Liver (tissue), 8 donors: ENCODE measurements at regions not wholly inside any gene's neighbourhood (a gene's known extent, or its start where the extent isn't known, plus 50 kb on each side); places are given as distances from the start of the nearest gene placed in this dataset.
"Not testable (repeated sequence)": the region's sequence is repeated elsewhere in the genome, so short reads cannot be mapped to it uniquely, and the experiment has no call there.

Experiments
- DNase-seq: peaks from one replicate; pipeline ENCODE4 v3.0.0-alpha.2; 2017; ENCODE audit warnings: low spot score
- H3K27ac ChIP-seq, 2 donors: one replicate each; pipeline ENCODE4 v1.7.0; 2013; ENCODE audit warnings: inconsistent platforms in 2 of 2, low read length in 2 of 2, control low read depth in 1 of 2, low read depth in 1 of 2, mild to moderate bottlenecking in 1 of 2
- H3K27me3 ChIP-seq, 4 donors: one replicate each; pipeline versions ENCODE4 v1.6.1 to v1.7.0; 2013; ENCODE audit warnings: low read length in 3 of 4, inconsistent platforms in 1 of 4, mild to moderate bottlenecking in 1 of 4, moderate library complexity in 1 of 4; ENCODE audit not compliant: control insufficient read depth in 4 of 4, insufficient read depth in 4 of 4
- H3K36me3 ChIP-seq, 4 donors: one replicate each; pipeline versions ENCODE4 v1.6.1 to v1.7.0; 2013; ENCODE audit warnings: low read length in 3 of 4, mild to moderate bottlenecking in 3 of 4, low read depth in 1 of 4, moderate library complexity in 1 of 4; ENCODE audit not compliant: control insufficient read depth in 4 of 4, insufficient read depth in 3 of 4
- H3K4me1 ChIP-seq, 4 donors: one replicate each; pipeline versions ENCODE4 v1.6.1 to v1.7.0; 2013; ENCODE audit warnings: low read length in 3 of 4, mild to moderate bottlenecking in 3 of 4, moderate library complexity in 1 of 4; ENCODE audit not compliant: control insufficient read depth in 4 of 4, insufficient read depth in 4 of 4
- H3K4me3 ChIP-seq, 3 donors: one replicate each; pipeline versions ENCODE4 v1.6.1 to v1.7.0; 2013; ENCODE audit warnings: low read length in 3 of 3, control low read depth in 1 of 3, low read depth in 1 of 3, mild to moderate bottlenecking in 1 of 3
- H3K9ac ChIP-seq, 2 donors: one replicate each; pipeline ENCODE4 v1.7.0; 2013; ENCODE audit warnings: low read length in 2 of 2, mild to moderate bottlenecking in 2 of 2, moderate library complexity in 2 of 2, control low read depth in 1 of 2, low read depth in 1 of 2
- H3K9me3 ChIP-seq, 4 donors: one replicate each; pipeline versions ENCODE4 v1.6.1 to v1.7.0; 2013; ENCODE audit warnings: low read length in 3 of 4; ENCODE audit not compliant: control insufficient read depth in 4 of 4
- ATF3 ChIP-seq: IDR thresholded peaks from 2 replicates; pipeline ENCODE4 v1.6.1; 2016; ENCODE audit warnings: antibody characterized with exemption
- CTCF ChIP-seq: fragments of 150-350 bp; IDR thresholded peaks from 2 replicates; pipeline ENCODE4 v1.5.1; 2017; ENCODE audit warnings: improper control_type of control experiment, low read depth, low read length; ENCODE audit not compliant: missing input control
- EGR1 ChIP-seq, 2 donors: IDR thresholded peaks; 2 replicates each; pipeline ENCODE4 v1.6.1; 2016 to 2018; ENCODE audit warnings: antibody characterized with exemption in 2 of 2, low read depth in 2 of 2
- FOXA1 ChIP-seq: IDR thresholded peaks from 2 replicates; pipeline ENCODE4 v1.6.1; 2016; ENCODE audit warnings: antibody characterized with exemption
- FOXA2 ChIP-seq: IDR thresholded peaks from 2 replicates; pipeline ENCODE4 v1.6.1; 2016; ENCODE audit warnings: antibody characterized with exemption
- GABPA ChIP-seq, 2 donors: IDR thresholded peaks in 1 of 2; conservative IDR thresholded peaks in 1 of 2; 2 replicates each; pipeline ENCODE4 v1.6.1; 2016; ENCODE audit warnings: antibody characterized with exemption in 2 of 2, mild to moderate bottlenecking in 1 of 2, moderate library complexity in 1 of 2
- HNF4A ChIP-seq, 2 donors: conservative IDR thresholded peaks; 2 replicates each; pipeline ENCODE4 v1.6.1; 2016; ENCODE audit warnings: antibody characterized with exemption in 2 of 2, mild to moderate bottlenecking in 2 of 2
- HNF4G ChIP-seq: IDR thresholded peaks from 2 replicates; pipeline ENCODE4 v1.6.1; 2016; ENCODE audit warnings: antibody characterized with exemption
- JUND ChIP-seq, 2 donors: IDR thresholded peaks; 2 replicates each; pipeline ENCODE4 v1.6.1; 2016; ENCODE audit warnings: antibody characterized with exemption in 2 of 2
- MAX ChIP-seq: IDR thresholded peaks from 2 replicates; pipeline ENCODE4 v1.6.1; 2016; ENCODE audit warnings: antibody characterized with exemption
- NR2F2 ChIP-seq: IDR thresholded peaks from 2 replicates; pipeline ENCODE4 v1.6.1; 2016; ENCODE audit warnings: antibody characterized with exemption
- RAD21 ChIP-seq, 2 donors: IDR thresholded peaks; 2 replicates each; pipeline ENCODE4 v1.6.1; 2016; ENCODE audit warnings: antibody characterized with exemption in 2 of 2, mild to moderate bottlenecking in 2 of 2
- REST ChIP-seq: IDR thresholded peaks from 2 replicates; pipeline ENCODE4 v1.6.1; 2016; ENCODE audit warnings: antibody characterized with exemption, mild to moderate bottlenecking
- RXRA ChIP-seq, 2 donors: IDR thresholded peaks; 2 replicates each; pipeline ENCODE4 v1.6.1; 2017 to 2018; ENCODE audit warnings: antibody characterized with exemption in 2 of 2, mild to moderate bottlenecking in 1 of 2
- SP1 ChIP-seq: IDR thresholded peaks from 2 replicates; pipeline ENCODE4 v1.6.1; 2018; ENCODE audit warnings: antibody characterized with exemption, mild to moderate bottlenecking
- TAF1 ChIP-seq: conservative IDR thresholded peaks from 2 replicates; pipeline ENCODE4 v1.6.1; 2016; ENCODE audit warnings: antibody characterized with exemption, mild to moderate bottlenecking
- YY1 ChIP-seq: IDR thresholded peaks from 2 replicates; pipeline ENCODE4 v1.6.1; 2016; ENCODE audit warnings: antibody characterized with exemption, mild to moderate bottlenecking
- ZBTB33 ChIP-seq: IDR thresholded peaks from 2 replicates; pipeline ENCODE4 v1.6.1; 2016; ENCODE audit warnings: antibody characterized with exemption
- WGBS: extraction: QIAGEN DNeasy Blood & Tissue Kit; methylation state at CpG from one replicate; pipeline ENCODE4 v1.1.7; 2013; 5-methylcytosine and 5-hydroxymethylcytosine counted together
- donor health status: healthy.
- donor health status: healthy.
- donor health status: healthy.
- donor health status: healthy.
- donor health status: healthy.

- H3K36me3 ChIP-seq, H3K4me1 ChIP-seq, DNase-seq, H3K4me3 ChIP-seq, H3K27me3 ChIP-seq, H3K27ac ChIP-seq, H3K9ac ChIP-seq, H3K9me3 ChIP-seq: not testable (repeated sequence)
- WGBS, result 96% methylated on average over 6 of the region's 6 CpGs
Observed at GRCh38 chr13:21272439-21272838, 96.0 kb downstream of the MRPL57 start.

- not testable (repeated sequence) for H3K4me1 ChIP-seq, H3K27ac ChIP-seq, DNase-seq, H3K9me3 ChIP-seq, H3K4me3 ChIP-seq, H3K9ac ChIP-seq, H3K36me3 ChIP-seq, H3K27me3 ChIP-seq
- WGBS, result 87% methylated on average over 4 of the region's 4 CpGs
Observed at GRCh38 chr13:21274457-21274856, 98.0 kb downstream of the MRPL57 start.

- Histone ChIP-seq H3K27ac (no peak overlapping the region), H3K9me3 (no peaks in the 10 kb centered on the region), H3K36me3 (no peaks in the 10 kb centered on the region), H3K9ac (no peak overlapping the region), H3K4me3 (no peak overlapping the region), H3K4me1 (no peaks in the 10 kb centered on the region), H3K27me3 (no peaks in the 10 kb centered on the region)
- DNase-seq, result no peak
- peak; percentile 38 for TF ChIP-seq ATF3
- no peak for TF ChIP-seq RXRA (IDR thresholded peaks at IDR 0.05)
- TF ChIP-seq YY1, result no peak
- peak; percentile 33 for TF ChIP-seq FOXA1
- peak; percentile 64 for TF ChIP-seq TAF1
- TF ChIP-seq CTCF, result no peak
- TF ChIP-seq HNF4A (conservative IDR thresholded peaks at IDR 0.05), result peak; percentile 24 to 53
- TF ChIP-seq REST, result no peak
- TF ChIP-seq GABPA (IDR thresholded peaks at IDR 0.05 in 1 of 2, conservative IDR thresholded peaks at IDR 0.05 in 1 of 2), result no peak
- no peak for TF ChIP-seq ZBTB33
- TF ChIP-seq FOXA2, result peak; percentile 65
- TF ChIP-seq JUND (IDR thresholded peaks at IDR 0.05), result no peak
- peak; percentile 62 for TF ChIP-seq SP1
- TF ChIP-seq EGR1 (IDR thresholded peaks at IDR 0.05; ENCODE audit: low read depth in 2 of 2), result no peak
- peak; percentile 20 for TF ChIP-seq HNF4G
- no peak for TF ChIP-seq NR2F2
- peak in 1 of 2 donors; percentile 12 for TF ChIP-seq RAD21 (IDR thresholded peaks at IDR 0.05)
- no peak for TF ChIP-seq MAX
- WGBS, result 35% methylated on average over 2 of the region's 2 CpGs
Observed at GRCh38 chr13:21282065-21282464, 105.6 kb downstream of the MRPL57 start.
